Heart right ventricle (tissue), 16 donors: ENCODE measurements at regions not wholly inside any gene's neighbourhood (a gene's known extent, or its start where the extent isn't known, plus 50 kb on each side); places are given as distances from the start of the nearest gene placed in this dataset.

ENCODE experiments used
- ATAC-seq, 8 donors: fragments of 200-7000 bp; cut with Tn5 transposase; one replicate each; pipeline ENCODE4 v1.9.1; 2020; ENCODE audit warnings: mild to moderate bottlenecking in 8 of 8, moderate library complexity in 8 of 8, moderate number of reproducible peaks in 1 of 8
- DNase-seq, 2 donors: peaks; one replicate each; pipeline ENCODE4 v3.0.0-alpha.2; 2020
- H3K27ac ChIP-seq, 10 donors: fragments of 200-600 bp; sonication (generic) in 2 of 10; one replicate each; pipeline versions ENCODE4 v1.5.0 to v1.8.0; 2020 to 2022; ENCODE audit warnings: mild to moderate bottlenecking in 3 of 10
- H3K27me3 ChIP-seq, 7 donors: fragments of 200-600 bp; one replicate each; pipeline ENCODE4 v1.8.0; 2021 to 2022; ENCODE audit warnings: mild to moderate bottlenecking in 2 of 7
- H3K36me3 ChIP-seq, 9 donors: fragments of 200-600 bp; sonication (generic) in 1 of 9; one replicate each; pipeline versions ENCODE4 v1.5.0 to v1.8.0; 2020 to 2022; ENCODE audit warnings: mild to moderate bottlenecking in 2 of 9
- H3K4me1 ChIP-seq, 9 donors: fragments of 200-600 bp; sonication (generic) in 1 of 9; one replicate each; pipeline versions ENCODE4 v1.5.0 to v1.8.0; 2020 to 2022; ENCODE audit warnings: mild to moderate bottlenecking in 4 of 9
- H3K4me3 ChIP-seq, 10 donors: fragments of 200-600 bp; sonication (generic) in 2 of 10; one replicate each; pipeline versions ENCODE4 v1.5.0 to v1.8.0; 2020 to 2022; ENCODE audit warnings: mild to moderate bottlenecking in 7 of 10, moderate library complexity in 2 of 10
- H3K9me3 ChIP-seq, 11 donors: fragments of 200-600 bp in 10 of 11; sonication (generic) in 2 of 11; one replicate each; pipeline versions ENCODE4 v1.5.0 to v1.8.0; 2013 to 2022; ENCODE audit warnings: mild to moderate bottlenecking in 2 of 11, control low read depth in 1 of 11, moderate library complexity in 1 of 11
- CTCF ChIP-seq, 9 donors: fragments of 200-600 bp; sonication (generic) in 2 of 9; IDR thresholded peaks; one replicate each; pipeline versions ENCODE4 v1.5.0 to v1.8.0; 2021 to 2022; ENCODE audit warnings: antibody characterized with exemption in 9 of 9, mild to moderate bottlenecking in 5 of 9, moderate library complexity in 1 of 9
- WGBS, 2 donors: extraction: QIAGEN DNeasy Blood & Tissue Kit; methylation state at CpG; one replicate each; pipeline ENCODE4 v1.1.7; 2013; ENCODE audit warnings: inconsistent platforms in 1 of 2; 5-methylcytosine and 5-hydroxymethylcytosine counted together
- intact Hi-C, 10 donors: fragments of 100-400 bp; cut with DNase I; formaldehyde crosslinking; loops; one replicate each; pipeline versions ENCODE4 v1.11.1 to v1.14.2; 2022
- donor health status: Arrhythmogenic right ventricular cardiomyopathy.
- donor health status: ischemic (EF 13 %, LVEDD 7.1; RV severe dilation, severe dysfunction).
- donor health status: healthy with polysubstance abuse.
- donor health status: DM: no; HTN: yes; CAD: no.
- donor health status: DM: no; HTN: no; CAD: no.
- donor health status: ischemic (EF 25% LVEDD 6.9; RV normal size, moderate dysfunction).
- donor health status: ischemic (EF 25% LVEDD 5.7; RV mildly dilated, moderate dysfunction).
- donor health status: healthy.
- donor health status: DM: yes; HTN: yes; CAD: no.
- donor health status: Ischemic cardiomyopathy.
- donor health status: ischemic (EF 35%, LVEDD 5.7; RV mildly dilated, moderate dysfunction).
- donor health status: nonischemic (EF 11% LVEDD 7.7; RV severe dilation, severe dysfunction).
- donor health status: DM: yes; HTN: yes; CAD: no.
- donor health status: PGD.
- donor health status: ischemic (EF 29% LVEDD 5.4; RV normal size, mild dysfunction).
- donor health status: nonischemic (EF 23%, LVEDD 6.1; RV moderate dilation, normal function).

DNA sequence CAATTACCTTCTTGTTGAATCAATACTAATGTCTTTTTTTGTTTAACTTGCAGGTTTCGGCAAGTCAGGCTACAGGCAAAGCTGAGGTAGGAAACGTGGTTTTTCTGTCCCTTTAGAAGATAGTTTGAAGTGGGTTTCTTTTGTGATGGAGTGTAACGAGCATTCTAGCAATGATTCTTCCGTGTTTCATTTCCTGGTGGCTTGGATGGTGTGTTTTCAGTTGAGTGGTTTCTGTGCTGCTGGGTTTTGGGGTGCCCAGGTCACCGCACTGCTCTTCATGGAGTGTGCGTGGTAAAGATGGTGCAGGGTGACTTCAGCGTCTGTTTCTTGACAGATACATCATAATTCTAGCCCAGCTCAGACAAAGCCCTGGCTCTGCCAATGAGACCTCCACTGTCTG is 769.7 kb upstream of the EEF2KMT start:
- DNase-seq, result no peak
- TF ChIP-seq CTCF (IDR thresholded peaks at IDR 0.05), result no peak
- ATAC-seq, result no peak
- no peak overlapping the region for H3K27ac ChIP-seq
- H3K36me3 ChIP-seq, result no peaks in the 10 kb centered on the region
- intact Hi-C loops, result no loop called here
- H3K27me3 ChIP-seq, result peaks cover 0 to 20% (median 0%) of the 10 kb centered on the region in 7 donors
- WGBS, 2 donors, result 77 to 81% methylated on average over 7 of the region's 7 CpGs
- no peaks in the 10 kb centered on the region for H3K9me3 ChIP-seq
- no peak overlapping the region for H3K4me3 ChIP-seq
- no peaks in the 10 kb centered on the region for H3K4me1 ChIP-seq

GRCh38 chr16:5865236-5865635 is 767.6 kb upstream of the EEF2KMT start:
- Histone ChIP-seq H3K36me3 (no peaks in the 10 kb centered on the region), H3K4me3 (no peak overlapping the region), H3K4me1 (no peaks in the 10 kb centered on the region), H3K27me3 (peaks cover 0 to 11% (median 0%) of the 10 kb centered on the region in 7 donors), H3K27ac (no peak overlapping the region), H3K9me3 (no peaks in the 10 kb centered on the region)
- no peak for TF ChIP-seq CTCF (IDR thresholded peaks at IDR 0.05)
- ATAC-seq (no peak), DNase-seq (no peak)
- WGBS, 2 donors, result 63 to 65% methylated on average over 6 of the region's 6 CpGs
- intact Hi-C loops, result no loop called here

GRCh38 chr16:5863071-5863606 is 765.5 kb upstream of the EEF2KMT start:
- no peak overlapping the region for H3K27ac ChIP-seq
- 45 to 51% methylated on average over 15 of the region's 15 CpGs for WGBS, 2 donors
- no peaks in the 10 kb centered on the region for H3K36me3 ChIP-seq
- no peaks in the 10 kb centered on the region for H3K4me1 ChIP-seq
- H3K27me3 ChIP-seq, result peaks cover 0 to 15% (median 0%) of the 10 kb centered on the region in 7 donors
- H3K4me3 ChIP-seq, result no peak overlapping the region
- DNase-seq (no peak), ATAC-seq (no peak)
- no peaks in the 10 kb centered on the region for H3K9me3 ChIP-seq
- no peak for TF ChIP-seq CTCF (IDR thresholded peaks at IDR 0.05)
- intact Hi-C loops, result no loop called here

DNA sequence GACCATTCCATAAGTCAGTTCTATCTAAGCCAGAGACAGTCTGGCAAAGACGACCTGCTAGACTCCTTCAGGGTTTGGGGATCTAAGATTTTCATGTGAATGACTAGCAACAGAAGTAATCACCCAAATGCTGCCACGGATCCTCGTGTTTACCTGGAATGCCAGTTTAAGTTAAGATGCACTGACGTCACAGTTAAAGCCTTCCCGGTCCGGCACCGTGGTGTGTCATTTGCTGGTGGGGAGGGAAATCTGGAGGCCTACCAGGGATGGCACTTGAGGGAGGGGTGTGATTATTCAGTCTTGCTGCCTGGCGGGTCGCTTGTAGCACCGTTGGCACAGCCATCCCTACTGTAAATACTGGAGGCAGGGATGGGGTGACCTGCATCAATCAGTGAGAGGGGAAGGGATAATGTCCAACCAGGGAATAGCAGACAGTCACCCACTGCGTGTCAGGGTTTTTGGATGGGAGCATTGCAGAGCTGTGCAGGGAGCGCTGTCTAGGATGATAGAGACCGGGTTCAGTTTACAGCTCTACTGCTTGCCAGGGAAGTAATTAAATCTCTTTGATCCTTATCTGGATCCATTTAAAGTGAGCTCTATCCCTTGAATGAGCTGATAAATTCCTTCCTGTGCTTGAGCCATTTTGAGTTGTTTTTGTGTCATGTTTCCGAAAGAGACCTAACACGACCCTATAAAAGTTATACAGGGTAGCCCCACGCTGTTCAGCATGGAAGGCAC is 764.7 kb upstream of the EEF2KMT start:
- no peak for TF ChIP-seq CTCF (IDR thresholded peaks at IDR 0.05)
- DNase-seq (no peak), ATAC-seq (no peak)
- Histone ChIP-seq H3K9me3 (no peaks in the 10 kb centered on the region), H3K4me3 (no peak overlapping the region), H3K36me3 (no peaks in the 10 kb centered on the region), H3K4me1 (no peaks in the 10 kb centered on the region), H3K27ac (no peak overlapping the region), H3K27me3 (peaks cover 0 to 15% (median 0%) of the 10 kb centered on the region in 7 donors)
- WGBS, 2 donors, result 63 to 66% methylated on average over 16 of the region's 16 CpGs
- intact Hi-C loops, result no loop called here
